T-helper 17 cell (primary cell): ENCODE measurements at regions not wholly inside any gene's neighbourhood (a gene's known extent, or its start where the extent isn't known, plus 50 kb on each side); places are given as distances from the start of the nearest gene placed in this dataset.
A peak's percentile ranks its signal among the peaks of the same experiment; 100 is the strongest.

Experiments used
- ATAC-seq: fragments of 150-1000 bp; cut with Tn5 transposase; 2 replicates; pipeline ENCODE4 v1.10.0; 2021; ENCODE audit warnings: mild to moderate bottlenecking, moderate library complexity
- DNase-seq, 3 donors: peaks; one replicate each; pipeline versions ENCODE4 v3.0.0 to v3.0.0-alpha.2; 2020 to 2021
- H3K9me3 ChIP-seq: one replicate; pipeline ENCODE4 v1.7.0; 2013; ENCODE audit warnings: low read length, mild to moderate bottlenecking; ENCODE audit not compliant: control insufficient read depth, poor library complexity, severe bottlenecking
- H3K27ac Mint-ChIP-seq: one replicate; pipeline ENCODE4 v1.8.0; 2022; ENCODE audit warnings: mild to moderate bottlenecking, moderate library complexity, mixed read lengths
- H3K27me3 Mint-ChIP-seq: one replicate; pipeline ENCODE4 v1.8.0; 2022; ENCODE audit warnings: mixed read lengths
- H3K36me3 Mint-ChIP-seq: one replicate; pipeline ENCODE4 v1.8.0; 2022; ENCODE audit warnings: low read depth, mixed read lengths
- H3K4me1 Mint-ChIP-seq: one replicate; pipeline ENCODE4 v1.8.0; 2022; ENCODE audit warnings: mild to moderate bottlenecking, mixed read lengths
- H3K4me3 Mint-ChIP-seq: one replicate; pipeline ENCODE4 v1.8.0; 2022; ENCODE audit warnings: mild to moderate bottlenecking, moderate library complexity, mixed read lengths

DNA sequence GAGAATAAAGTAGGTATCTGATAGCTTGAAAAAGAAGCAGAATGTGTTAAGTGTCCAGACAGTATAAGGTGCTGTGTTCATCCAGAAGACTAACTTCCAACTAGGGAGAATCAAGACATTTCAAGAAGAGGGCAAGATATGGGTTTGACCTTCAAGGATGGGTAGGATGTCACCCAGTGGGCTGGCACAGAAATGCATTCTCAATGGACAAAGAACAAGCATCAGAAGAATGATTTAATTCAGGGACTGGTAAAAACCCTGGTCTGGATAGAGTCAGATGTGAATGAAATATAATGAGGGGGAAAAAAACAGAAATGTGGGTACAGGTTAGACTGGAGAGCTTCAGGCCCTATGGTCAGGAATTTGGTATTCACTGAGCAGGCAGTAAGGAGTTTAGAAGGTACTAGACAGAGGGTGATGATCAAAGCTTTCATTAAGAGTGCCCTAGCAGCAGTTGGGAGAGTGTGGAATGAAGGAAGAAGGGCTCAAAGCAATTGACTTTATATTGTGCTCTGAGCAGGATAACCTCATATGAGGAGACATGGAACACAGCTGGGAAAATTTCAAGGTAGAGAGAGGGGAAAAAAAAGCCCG, 180.7 kb upstream of the ANK3 start:
- DNase-seq (no peak), ATAC-seq (no peak)
- Mint-ChIP-seq H3K36me3 (peaks cover 3% of the 10 kb centered on the region), H3K27ac (no peak overlapping the region), H3K4me3 (no peak overlapping the region), H3K27me3 (peaks cover 9% of the 10 kb centered on the region), H3K4me1 (peaks cover 23% of the 10 kb centered on the region)
- no peaks in the 10 kb centered on the region for H3K9me3 ChIP-seq

DNA sequence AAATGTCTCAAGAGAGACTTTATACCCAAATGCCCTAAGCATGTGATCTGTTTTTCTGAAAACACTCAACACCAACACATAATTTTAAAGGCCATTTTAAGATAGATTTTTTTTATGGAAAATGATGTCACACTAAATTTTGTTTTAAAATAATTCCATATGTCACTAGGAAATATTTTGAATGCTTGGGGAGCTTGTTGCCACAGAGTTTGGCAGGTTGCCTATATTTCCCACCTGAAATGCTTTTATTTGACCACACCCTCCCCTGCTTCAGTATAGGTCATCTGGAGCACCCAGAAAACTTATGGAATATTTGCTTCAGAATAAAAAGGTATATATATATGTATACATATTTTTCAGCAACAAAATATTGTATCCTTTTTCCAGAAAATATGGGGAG, 180.0 kb upstream of the ANK3 start:
- Mint-ChIP-seq H3K4me3 (no peak overlapping the region), H3K27me3 (peaks cover 9% of the 10 kb centered on the region), H3K4me1 (peaks cover 21% of the 10 kb centered on the region), H3K36me3 (peaks cover 3% of the 10 kb centered on the region), H3K27ac (no peak overlapping the region)
- no peak for DNase-seq
- no peaks in the 10 kb centered on the region for H3K9me3 ChIP-seq
- no peak for ATAC-seq

DNA sequence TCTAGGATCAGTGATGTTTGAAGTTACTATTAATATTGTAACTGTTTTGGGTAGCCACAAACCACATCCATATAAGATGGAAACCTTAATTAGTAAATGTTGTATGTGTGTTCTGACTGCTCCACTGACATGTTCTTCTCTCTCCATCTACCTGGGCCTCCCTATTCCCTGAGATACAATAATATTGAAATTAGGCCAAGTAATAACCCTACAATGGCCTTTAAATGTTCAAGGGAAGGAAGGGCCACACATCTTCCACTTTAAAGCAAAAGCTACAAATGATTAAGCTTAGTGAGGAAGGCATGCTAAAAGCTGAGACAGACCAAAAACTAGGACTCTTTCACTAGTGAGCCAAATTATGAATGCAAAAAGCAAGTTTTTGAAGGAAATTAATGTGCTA, 176.4 kb upstream of the ANK3 start:
- H3K36me3 Mint-ChIP-seq: no peaks in the 10 kb centered on the region
- H3K27me3 Mint-ChIP-seq: no peaks in the 10 kb centered on the region
- H3K4me1 Mint-ChIP-seq: peaks cover 3% of the 10 kb centered on the region
- H3K4me3 Mint-ChIP-seq: no peak overlapping the region
- no peaks in the 10 kb centered on the region for H3K9me3 ChIP-seq
- no peak overlapping the region for H3K27ac Mint-ChIP-seq
- ATAC-seq (no peak), DNase-seq (no peak)

DNA sequence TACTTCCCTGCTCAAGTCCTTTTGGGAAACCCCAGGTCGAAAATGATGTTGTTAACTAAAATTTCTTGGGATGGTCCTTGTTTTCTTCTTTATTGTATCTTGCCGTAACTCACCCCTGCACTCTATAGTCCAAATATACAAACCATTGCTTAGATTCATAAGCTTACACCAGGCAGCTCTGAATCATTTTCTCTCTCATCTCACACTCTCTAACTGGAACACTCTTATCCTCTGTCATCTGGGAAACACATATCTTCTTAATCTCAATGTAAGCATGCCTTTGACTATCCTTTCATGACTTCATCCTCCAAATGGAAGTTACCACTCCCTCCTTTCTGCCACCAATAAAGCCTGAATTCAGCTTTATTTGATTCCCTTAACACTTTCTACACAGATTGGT, 175.8 kb upstream of the ANK3 start:
- ATAC-seq: no peak
- no peaks in the 10 kb centered on the region for H3K36me3 Mint-ChIP-seq
- no peak overlapping the region for H3K27ac Mint-ChIP-seq
- peaks cover 3% of the 10 kb centered on the region for H3K4me1 Mint-ChIP-seq
- DNase-seq: no peak
- H3K9me3 ChIP-seq: no peaks in the 10 kb centered on the region
- no peaks in the 10 kb centered on the region for H3K27me3 Mint-ChIP-seq
- no peak overlapping the region for H3K4me3 Mint-ChIP-seq

DNA sequence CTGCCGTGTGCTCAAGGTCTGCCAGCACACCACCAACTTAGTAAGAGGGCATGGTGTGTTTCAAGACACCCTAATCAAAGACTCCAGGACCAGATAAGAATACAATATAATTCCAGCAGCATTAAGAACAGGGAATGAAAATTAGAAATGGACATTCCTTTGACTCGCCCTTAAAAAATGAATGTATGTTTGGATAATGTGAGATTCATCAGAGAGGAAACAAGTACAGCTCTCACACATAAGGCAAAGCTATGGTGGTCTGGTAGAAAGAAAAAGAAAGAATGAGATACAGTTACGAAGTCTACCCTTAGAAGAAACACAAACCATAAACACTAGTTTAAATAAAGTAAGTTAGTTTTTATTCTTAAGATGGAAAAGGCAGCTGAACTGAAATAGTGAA, 174.8 kb upstream of the ANK3 start:
- Mint-ChIP-seq H3K27ac (no peak overlapping the region), H3K4me3 (no peak overlapping the region), H3K4me1 (peaks cover 3% of the 10 kb centered on the region), H3K27me3 (no peaks in the 10 kb centered on the region), H3K36me3 (no peaks in the 10 kb centered on the region)
- DNase-seq (no peak), ATAC-seq (no peak)
- no peaks in the 10 kb centered on the region for H3K9me3 ChIP-seq

DNA sequence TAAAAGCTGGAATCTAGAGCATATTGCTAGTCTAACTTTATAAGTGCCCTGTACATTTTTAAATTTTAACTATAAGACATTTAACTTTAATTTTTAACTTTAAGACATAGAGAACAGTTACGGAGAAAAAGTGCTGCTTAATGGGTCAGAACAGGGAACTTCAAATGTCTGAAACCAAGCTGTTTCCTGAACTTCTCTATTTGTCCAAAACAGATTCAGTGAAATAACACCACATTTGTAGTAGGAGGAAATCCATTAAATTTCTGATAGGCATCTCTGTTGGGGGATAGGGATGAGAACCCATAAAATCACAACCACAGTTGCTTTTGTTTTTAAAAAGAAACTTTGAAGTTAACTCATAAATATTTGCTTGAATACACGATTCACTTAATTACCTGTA, 170.8 kb upstream of the ANK3 start:
- no peak overlapping the region for H3K27ac Mint-ChIP-seq
- DNase-seq (no peak), ATAC-seq (no peak)
- H3K4me3 Mint-ChIP-seq: no peak overlapping the region
- no peaks in the 10 kb centered on the region for H3K27me3 Mint-ChIP-seq
- H3K9me3 ChIP-seq: no peaks in the 10 kb centered on the region
- H3K4me1 Mint-ChIP-seq: peaks cover 3% of the 10 kb centered on the region
- peaks cover 3% of the 10 kb centered on the region for H3K36me3 Mint-ChIP-seq

DNA sequence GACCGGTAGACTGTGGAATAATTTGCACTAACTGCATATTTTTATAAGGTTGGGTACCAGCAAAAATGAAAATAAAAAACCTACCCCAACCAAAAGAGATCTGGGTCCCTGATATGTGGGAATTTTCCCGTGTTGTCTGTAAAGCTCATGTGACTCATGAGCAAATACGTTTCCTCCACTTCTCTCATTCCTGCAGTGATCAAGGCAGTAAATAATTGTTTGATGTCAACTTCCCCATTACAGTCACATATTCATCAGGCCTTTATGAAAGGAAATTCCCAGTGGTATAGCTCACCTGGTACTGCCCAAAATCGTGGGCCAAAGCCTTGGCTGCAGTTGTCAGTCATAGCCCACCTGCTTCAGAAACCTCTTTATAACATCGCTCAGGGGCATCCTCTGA, 166.0 kb upstream of the ANK3 start:
- ATAC-seq: no peak
- no peaks in the 10 kb centered on the region for H3K27me3 Mint-ChIP-seq
- no peak overlapping the region for H3K27ac Mint-ChIP-seq
- H3K4me1 Mint-ChIP-seq: no peaks in the 10 kb centered on the region
- H3K4me3 Mint-ChIP-seq: no peak overlapping the region
- H3K9me3 ChIP-seq: no peaks in the 10 kb centered on the region
- H3K36me3 Mint-ChIP-seq: peaks cover 3% of the 10 kb centered on the region
- no peak for DNase-seq

DNA sequence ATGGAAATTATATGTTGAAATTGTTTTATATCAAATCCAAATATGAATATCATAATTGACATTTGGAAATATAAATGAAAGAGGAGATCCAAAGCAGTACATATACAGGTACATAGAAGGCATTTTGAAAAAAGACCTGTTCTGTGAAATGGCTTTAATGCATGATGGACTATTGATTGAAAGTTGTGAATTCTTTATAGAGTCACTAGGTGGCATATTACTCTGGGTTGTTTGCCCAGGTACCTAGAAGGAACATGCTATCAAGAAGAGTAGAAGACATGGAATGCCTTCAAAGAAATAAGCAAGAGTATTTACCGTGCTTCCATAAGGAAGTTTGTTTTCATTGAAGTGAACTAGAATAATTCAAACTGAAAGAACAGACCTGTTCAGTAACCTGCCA, 160.0 kb upstream of the ANK3 start:
- no peaks in the 10 kb centered on the region for H3K27me3 Mint-ChIP-seq
- no peak overlapping the region for H3K4me3 Mint-ChIP-seq
- peak; percentile 44 for ATAC-seq
- no peak overlapping the region for H3K27ac Mint-ChIP-seq
- DNase-seq: no peak
- H3K36me3 Mint-ChIP-seq: no peaks in the 10 kb centered on the region
- peaks cover 4% of the 10 kb centered on the region for H3K4me1 Mint-ChIP-seq
- H3K9me3 ChIP-seq: no peaks in the 10 kb centered on the region

DNA sequence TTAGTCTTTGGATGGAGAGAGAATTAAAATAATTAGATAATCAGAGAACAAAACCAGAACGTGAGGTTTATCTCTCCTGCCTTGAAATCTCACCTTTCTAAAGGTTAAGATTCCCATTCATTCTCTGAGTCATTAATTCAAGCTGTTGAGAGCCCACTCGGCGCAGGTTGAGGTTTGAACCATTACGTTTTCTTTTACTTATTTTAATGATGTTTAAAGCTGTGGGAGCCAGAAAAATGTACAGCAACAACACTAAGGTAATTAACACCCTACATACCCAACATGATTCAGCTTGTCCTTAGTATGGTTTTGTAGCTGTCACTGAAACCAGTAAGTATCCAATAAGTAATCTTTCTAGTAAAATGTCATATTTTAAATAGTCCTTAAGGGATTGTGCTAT, 153.0 kb upstream of the ANK3 start:
- H3K9me3 ChIP-seq: no peaks in the 10 kb centered on the region
- Mint-ChIP-seq H3K27me3 (no peaks in the 10 kb centered on the region), H3K4me3 (no peak overlapping the region), H3K27ac (no peak overlapping the region), H3K36me3 (no peaks in the 10 kb centered on the region), H3K4me1 (peaks cover 15% of the 10 kb centered on the region)
- ATAC-seq (no peak), DNase-seq (no peak)

DNA sequence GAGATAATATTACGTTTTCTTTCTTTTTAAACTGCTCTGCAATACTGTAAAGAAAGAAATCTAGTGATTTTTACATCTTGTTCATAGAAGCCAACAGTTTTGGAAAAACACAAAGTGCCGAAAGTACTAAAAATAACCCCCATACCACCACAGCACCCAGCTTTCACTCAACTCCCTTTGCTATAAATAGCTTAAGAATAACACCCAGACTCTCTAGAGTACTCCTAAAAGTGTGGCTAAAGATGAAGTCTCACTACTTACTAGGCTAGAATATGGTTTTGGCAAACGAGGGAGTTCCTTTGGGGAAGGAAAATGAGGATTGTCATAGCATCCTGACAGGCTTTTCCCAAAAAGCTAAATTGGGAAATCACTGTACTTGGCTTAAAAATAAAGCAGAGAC, 151.8 kb upstream of the ANK3 start:
- H3K4me1 Mint-ChIP-seq: peaks cover 15% of the 10 kb centered on the region
- H3K27me3 Mint-ChIP-seq: no peaks in the 10 kb centered on the region
- no peak for ATAC-seq
- no peaks in the 10 kb centered on the region for H3K36me3 Mint-ChIP-seq
- no peaks in the 10 kb centered on the region for H3K9me3 ChIP-seq
- H3K27ac Mint-ChIP-seq: no peak overlapping the region
- H3K4me3 Mint-ChIP-seq: no peak overlapping the region
- DNase-seq: no peak

DNA sequence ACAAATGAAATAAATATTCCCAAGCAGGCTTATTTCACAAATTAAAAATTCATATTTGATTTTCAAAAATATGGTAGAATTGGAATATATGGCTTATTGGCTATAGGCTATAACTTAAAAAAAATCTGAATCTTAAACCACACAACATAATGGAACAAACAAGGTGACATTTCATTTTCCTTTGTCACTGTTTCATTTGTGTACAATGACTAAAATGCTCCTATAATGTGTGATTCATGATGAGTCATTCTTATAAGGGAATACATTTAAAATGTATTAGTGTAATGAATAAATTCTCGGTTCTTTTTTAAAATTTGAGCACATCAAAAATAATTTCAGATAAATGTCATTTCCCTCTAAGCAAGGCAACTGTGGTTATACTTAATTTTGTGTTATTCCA, 148.0 kb upstream of the ANK3 start:
- H3K4me1 Mint-ChIP-seq: peaks cover 13% of the 10 kb centered on the region
- H3K27me3 Mint-ChIP-seq: no peaks in the 10 kb centered on the region
- no peak for ATAC-seq

DNA sequence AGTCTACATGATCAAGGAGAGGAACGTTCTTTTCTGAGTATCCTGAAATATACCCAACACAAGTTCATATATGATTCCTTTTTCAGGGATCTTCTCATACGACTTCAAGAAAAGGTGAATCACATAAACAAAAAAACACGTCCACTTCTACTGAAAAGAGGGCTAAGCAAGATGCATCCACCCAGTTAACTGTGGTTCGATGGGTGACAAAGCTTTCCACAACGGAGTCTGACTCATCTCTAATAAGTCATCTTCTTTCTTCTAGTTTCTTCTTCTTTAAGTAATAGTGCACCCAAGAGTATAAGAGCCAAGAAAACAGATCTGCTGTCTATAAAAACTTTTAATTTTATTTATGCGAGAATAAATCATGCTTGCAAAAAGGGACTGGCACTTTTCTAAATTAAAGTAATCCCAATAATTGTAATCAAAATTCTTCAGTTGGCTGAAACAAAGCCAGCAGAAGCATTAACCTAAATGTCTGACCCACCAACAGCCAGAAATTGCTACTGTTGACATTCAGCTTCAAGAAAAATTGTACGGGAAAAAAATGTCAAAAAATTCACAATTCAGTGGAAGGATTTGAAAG, 146.9 kb upstream of the ANK3 start:
- DNase-seq: no peak

More for the DNA sequence above, 148.0 kb upstream of the ANK3 start:
- H3K27ac Mint-ChIP-seq: no peak overlapping the region
- H3K9me3 ChIP-seq: no peaks in the 10 kb centered on the region
- DNase-seq: no peak
- H3K36me3 Mint-ChIP-seq: no peaks in the 10 kb centered on the region
- no peak overlapping the region for H3K4me3 Mint-ChIP-seq

DNA sequence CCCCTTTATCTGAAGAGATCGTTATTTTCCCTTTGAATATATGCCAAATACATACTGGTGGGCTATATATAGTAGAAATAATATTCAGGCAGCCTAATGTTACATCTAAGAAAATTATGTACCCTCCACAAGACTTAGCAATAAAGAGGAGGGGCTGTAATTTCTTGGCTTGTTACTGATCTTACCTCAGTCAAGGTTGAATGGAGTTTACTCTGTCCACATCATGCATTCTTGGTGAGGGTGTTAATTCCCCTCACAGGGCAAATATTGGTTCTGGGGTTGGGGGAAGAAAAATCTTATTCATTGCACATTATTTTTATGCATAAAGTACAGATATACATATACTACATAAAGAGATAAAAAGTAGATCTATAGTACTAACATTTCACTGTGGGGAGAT, 145.8 kb upstream of the ANK3 start:
- DNase-seq (no peak), ATAC-seq (no peak)
- no peaks in the 10 kb centered on the region for H3K27me3 Mint-ChIP-seq
- H3K4me1 Mint-ChIP-seq: peaks cover 13% of the 10 kb centered on the region
- H3K9me3 ChIP-seq: no peaks in the 10 kb centered on the region
- no peak overlapping the region for H3K27ac Mint-ChIP-seq
- H3K4me3 Mint-ChIP-seq: no peak overlapping the region
- H3K36me3 Mint-ChIP-seq: no peaks in the 10 kb centered on the region

More for the DNA sequence above, 146.9 kb upstream of the ANK3 start:
- Mint-ChIP-seq H3K27me3 (no peaks in the 10 kb centered on the region), H3K36me3 (no peaks in the 10 kb centered on the region), H3K27ac (peak overlapping the region; percentile 24), H3K4me3 (no peak overlapping the region), H3K4me1 (peaks cover 13% of the 10 kb centered on the region)
- H3K9me3 ChIP-seq: no peaks in the 10 kb centered on the region
- ATAC-seq: no peak

DNA sequence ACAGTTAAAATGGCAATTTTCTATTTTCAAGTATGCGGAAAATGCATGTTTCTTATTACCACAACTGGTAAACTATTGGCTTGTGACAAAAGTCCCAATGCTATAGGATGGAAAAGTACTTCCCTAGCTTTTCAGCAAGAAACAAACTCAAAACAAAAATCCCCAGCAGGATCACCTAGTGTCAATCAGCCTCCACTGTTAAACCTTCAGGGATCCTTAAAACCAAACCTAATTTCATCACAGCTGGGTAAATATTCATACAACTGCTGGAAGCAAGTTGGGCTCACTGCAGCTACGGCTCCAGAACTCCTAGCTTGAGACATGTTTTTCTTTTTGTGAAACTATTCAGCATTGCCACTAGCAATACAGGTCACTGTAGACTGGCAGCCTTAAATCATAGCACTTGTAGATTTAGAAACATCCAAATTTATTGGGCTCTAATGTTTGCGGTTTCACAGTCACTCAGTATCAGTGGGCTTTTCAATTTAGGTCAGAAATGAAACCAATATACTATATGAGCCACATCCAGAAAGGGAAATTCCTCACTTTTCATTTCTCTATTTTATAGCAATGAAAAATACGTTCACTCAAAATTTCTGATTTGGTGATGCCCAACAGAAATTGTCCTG, 145.2 kb upstream of the ANK3 start:
- Mint-ChIP-seq H3K27me3 (no peaks in the 10 kb centered on the region), H3K27ac (no peak overlapping the region), H3K4me3 (no peak overlapping the region), H3K36me3 (no peaks in the 10 kb centered on the region), H3K4me1 (peaks cover 13% of the 10 kb centered on the region)
- DNase-seq (no peak), ATAC-seq (peak; percentile 28)
- no peaks in the 10 kb centered on the region for H3K9me3 ChIP-seq
